B cell (primary cell): ENCODE measurements at regions not wholly inside any gene's neighbourhood (a gene's known extent, or its start where the extent isn't known, plus 50 kb on each side); places are given as distances from the start of the nearest gene placed in this dataset.

Experiments used
- EZH2 ChIP-seq: IDR thresholded peaks from 2 replicates; pipeline ENCODE4 v1.6.1; 2012; ENCODE audit warnings: borderline replicate concordance, low read depth, mild to moderate bottlenecking, moderate library complexity, low read length; ENCODE audit not compliant: insufficient read depth, poor library complexity, severe bottlenecking
- TF ChIP-seq, protein P1 (sequence below): fragments of 200-600 bp; IDR thresholded peaks from one replicate; pipeline ENCODE4 v1.8.0; 2022; ENCODE audit warnings: antibody characterized with exemption, mild to moderate bottlenecking

DNA sequence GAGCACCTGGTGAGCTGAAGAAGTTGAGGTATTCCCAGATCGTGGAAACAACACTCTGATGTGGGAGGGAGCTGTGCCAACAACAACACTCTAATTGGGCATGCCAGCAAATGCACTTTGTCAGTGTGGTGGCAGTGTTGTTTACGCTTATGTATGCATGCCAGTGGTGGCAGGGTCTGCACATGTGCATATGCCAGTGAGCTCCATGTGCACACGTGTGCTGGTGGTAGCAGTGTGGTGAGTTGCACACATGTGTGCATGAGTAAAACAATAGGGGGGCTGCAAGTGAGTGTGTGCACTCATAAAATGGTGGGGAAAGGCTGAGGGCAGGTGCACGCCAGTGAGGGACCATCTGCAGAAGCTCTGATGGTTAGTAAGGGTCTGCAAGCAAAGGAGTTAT, 134.2 kb downstream of the DMRTA1 start:
- TF ChIP-seq, protein P1, sequence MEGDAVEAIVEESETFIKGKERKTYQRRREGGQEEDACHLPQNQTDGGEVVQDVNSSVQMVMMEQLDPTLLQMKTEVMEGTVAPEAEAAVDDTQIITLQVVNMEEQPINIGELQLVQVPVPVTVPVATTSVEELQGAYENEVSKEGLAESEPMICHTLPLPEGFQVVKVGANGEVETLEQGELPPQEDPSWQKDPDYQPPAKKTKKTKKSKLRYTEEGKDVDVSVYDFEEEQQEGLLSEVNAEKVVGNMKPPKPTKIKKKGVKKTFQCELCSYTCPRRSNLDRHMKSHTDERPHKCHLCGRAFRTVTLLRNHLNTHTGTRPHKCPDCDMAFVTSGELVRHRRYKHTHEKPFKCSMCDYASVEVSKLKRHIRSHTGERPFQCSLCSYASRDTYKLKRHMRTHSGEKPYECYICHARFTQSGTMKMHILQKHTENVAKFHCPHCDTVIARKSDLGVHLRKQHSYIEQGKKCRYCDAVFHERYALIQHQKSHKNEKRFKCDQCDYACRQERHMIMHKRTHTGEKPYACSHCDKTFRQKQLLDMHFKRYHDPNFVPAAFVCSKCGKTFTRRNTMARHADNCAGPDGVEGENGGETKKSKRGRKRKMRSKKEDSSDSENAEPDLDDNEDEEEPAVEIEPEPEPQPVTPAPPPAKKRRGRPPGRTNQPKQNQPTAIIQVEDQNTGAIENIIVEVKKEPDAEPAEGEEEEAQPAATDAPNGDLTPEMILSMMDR = no peak
- no peak for TF ChIP-seq EZH2
